HEK293T (cell line): ENCODE measurements at regions not wholly inside any gene's neighbourhood (a gene's known extent, or its start where the extent isn't known, plus 50 kb on each side); places are given as distances from the start of the nearest gene placed in this dataset.

Experiments
- ELF4 ChIP-seq: fragments of 450-650 bp; IDR thresholded peaks from 2 replicates; pipeline ENCODE4 v1.6.1; 2017; ENCODE audit warnings: antibody characterized with exemption
- HDGF ChIP-seq: fragments of 450-650 bp; IDR thresholded peaks from 2 replicates; pipeline ENCODE4 v1.6.1; 2017; ENCODE audit warnings: antibody characterized with exemption, borderline replicate concordance
- ZNF384 ChIP-seq: fragments of 450-650 bp; IDR thresholded peaks from 2 replicates; pipeline ENCODE4 v1.6.1; 2016

- TF ChIP-seq ZNF384 (no peak), HDGF (no peak), ELF4 (no peak)
Observed at GRCh38 chr18:60915160-60915559, 418.1 kb upstream of the CDH20 start.
